GM23338 (cell line): ENCODE measurements at regions not wholly inside any gene's neighbourhood (a gene's known extent, or its start where the extent isn't known, plus 50 kb on each side); places are given as distances from the start of the nearest gene placed in this dataset.

Experiments used
- CREB1 ChIP-seq: fragments of 250-450 bp; sonication (Bioruptor Pico); IDR thresholded peaks from 2 replicates; pipeline ENCODE4 v1.5.0; 2020; ENCODE audit warnings: low read depth, mild to moderate bottlenecking, moderate library complexity
- EZH2 ChIP-seq: fragments of 200-600 bp; sonication (generic); IDR thresholded peaks from one replicate; pipeline ENCODE4 v1.8.0; 2017; ENCODE audit warnings: antibody characterized with exemption, mild to moderate bottlenecking, low read depth; ENCODE audit not compliant: unreplicated experiment
- EZH2phosphoT487 ChIP-seq: fragments of 200-600 bp; sonication (generic); IDR thresholded peaks from one replicate; pipeline ENCODE4 v1.8.1; 2018; ENCODE audit warnings: antibody characterized with exemption; ENCODE audit not compliant: unreplicated experiment
- JUNB ChIP-seq: IDR thresholded peaks from one replicate; pipeline ENCODE4 v1.6.1; 2016; ENCODE audit warnings: antibody characterized with exemption; ENCODE audit not compliant: unreplicated experiment
- NANOG ChIP-seq: IDR thresholded peaks from 2 replicates; pipeline ENCODE4 v1.6.1; 2016; ENCODE audit warnings: antibody characterized with exemption, borderline replicate concordance
- POLR2AphosphoS5 ChIP-seq: IDR thresholded peaks from 2 replicates; pipeline ENCODE4 v1.6.1; 2016; ENCODE audit warnings: antibody characterized with exemption, low read depth
- STAT1 ChIP-seq: IDR thresholded peaks from one replicate; pipeline ENCODE4 v1.6.1; 2016; ENCODE audit warnings: antibody characterized with exemption; ENCODE audit not compliant: unreplicated experiment
- ZNF114 ChIP-seq: fragments of 250-450 bp; sonication (Bioruptor Pico); IDR thresholded peaks from 2 replicates; pipeline ENCODE4 v1.5.0; 2020; ENCODE audit warnings: mild to moderate bottlenecking, moderate library complexity
- ZNF331 ChIP-seq: fragments of 250-450 bp; sonication (Bioruptor Pico); IDR thresholded peaks from 2 replicates; pipeline ENCODE4 v1.5.0; 2020; ENCODE audit warnings: low read depth, mild to moderate bottlenecking, moderate library complexity
- TF ChIP-seq, protein P1 (sequence below), 2 experiments: fragments of 200-600 bp in 1 of 2; sonication (generic) in 1 of 2; conservative IDR thresholded peaks; 2 replicates each; pipeline versions ENCODE4 v1.5.1 to v1.6.1; 2016 to 2017; ENCODE audit warnings: antibody characterized with exemption in 2 of 2, low read depth in 2 of 2, mild to moderate bottlenecking in 2 of 2, moderate library complexity in 1 of 2
- TF ChIP-seq, protein P2 (sequence below): IDR thresholded peaks from one replicate; pipeline ENCODE4 v1.6.1; 2018; ENCODE audit warnings: antibody characterized with exemption; ENCODE audit not compliant: unreplicated experiment
- TF ChIP-seq, protein P3 (sequence below): fragments of 250-450 bp; sonication (Bioruptor Pico); IDR thresholded peaks from 2 replicates; pipeline ENCODE4 v1.5.0; 2020; ENCODE audit warnings: mild to moderate bottlenecking, moderate library complexity
- TF ChIP-seq, protein P4 (sequence below): IDR thresholded peaks from 2 replicates; pipeline ENCODE4 v1.6.1; 2016; ENCODE audit warnings: antibody characterized with exemption

DNA sequence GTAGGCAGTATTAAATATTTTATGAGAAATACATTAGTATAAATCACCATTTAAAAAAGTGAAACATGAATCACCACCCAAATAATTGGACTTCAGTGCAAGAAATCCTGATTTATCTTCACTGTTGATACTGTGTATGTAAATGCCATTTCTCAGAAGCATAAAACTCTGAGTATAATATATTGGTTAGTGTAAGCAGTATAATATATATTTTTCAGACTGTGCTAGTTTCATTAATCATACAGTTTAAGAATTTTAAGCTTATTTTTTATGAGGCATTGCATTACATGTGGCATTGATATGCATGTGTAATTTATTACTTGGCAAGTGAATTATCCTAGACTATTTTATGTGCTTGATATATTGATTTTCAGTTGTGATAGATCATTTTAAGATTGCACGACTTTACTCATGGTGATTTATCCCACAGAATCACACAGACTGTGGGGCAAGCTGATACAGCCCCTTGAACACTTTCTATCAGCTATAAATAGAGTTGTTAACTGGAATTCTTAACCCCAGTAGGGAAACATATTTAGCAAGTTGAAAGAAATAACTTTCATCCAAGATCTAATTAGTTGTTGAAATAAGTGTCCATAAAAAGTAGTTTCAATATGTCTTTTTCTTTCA is 403.5 kb downstream of the RPL10L start:
- TF ChIP-seq, protein P1, sequence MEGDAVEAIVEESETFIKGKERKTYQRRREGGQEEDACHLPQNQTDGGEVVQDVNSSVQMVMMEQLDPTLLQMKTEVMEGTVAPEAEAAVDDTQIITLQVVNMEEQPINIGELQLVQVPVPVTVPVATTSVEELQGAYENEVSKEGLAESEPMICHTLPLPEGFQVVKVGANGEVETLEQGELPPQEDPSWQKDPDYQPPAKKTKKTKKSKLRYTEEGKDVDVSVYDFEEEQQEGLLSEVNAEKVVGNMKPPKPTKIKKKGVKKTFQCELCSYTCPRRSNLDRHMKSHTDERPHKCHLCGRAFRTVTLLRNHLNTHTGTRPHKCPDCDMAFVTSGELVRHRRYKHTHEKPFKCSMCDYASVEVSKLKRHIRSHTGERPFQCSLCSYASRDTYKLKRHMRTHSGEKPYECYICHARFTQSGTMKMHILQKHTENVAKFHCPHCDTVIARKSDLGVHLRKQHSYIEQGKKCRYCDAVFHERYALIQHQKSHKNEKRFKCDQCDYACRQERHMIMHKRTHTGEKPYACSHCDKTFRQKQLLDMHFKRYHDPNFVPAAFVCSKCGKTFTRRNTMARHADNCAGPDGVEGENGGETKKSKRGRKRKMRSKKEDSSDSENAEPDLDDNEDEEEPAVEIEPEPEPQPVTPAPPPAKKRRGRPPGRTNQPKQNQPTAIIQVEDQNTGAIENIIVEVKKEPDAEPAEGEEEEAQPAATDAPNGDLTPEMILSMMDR (conservative IDR thresholded peaks at IDR 0.05; ENCODE audit: low read depth in 2 of 2) = no peak
- TF ChIP-seq JUNB (no peak), POLR2AphosphoS5 (no peak), CREB1 (no peak), EZH2 (no peak), ZNF331 (CRISPR knock-in tag) (no peak), ZNF114 (CRISPR knock-in tag) (no peak), EZH2phosphoT487 (no peak), NANOG (no peak), STAT1 (no peak)
- TF ChIP-seq, protein P2, sequence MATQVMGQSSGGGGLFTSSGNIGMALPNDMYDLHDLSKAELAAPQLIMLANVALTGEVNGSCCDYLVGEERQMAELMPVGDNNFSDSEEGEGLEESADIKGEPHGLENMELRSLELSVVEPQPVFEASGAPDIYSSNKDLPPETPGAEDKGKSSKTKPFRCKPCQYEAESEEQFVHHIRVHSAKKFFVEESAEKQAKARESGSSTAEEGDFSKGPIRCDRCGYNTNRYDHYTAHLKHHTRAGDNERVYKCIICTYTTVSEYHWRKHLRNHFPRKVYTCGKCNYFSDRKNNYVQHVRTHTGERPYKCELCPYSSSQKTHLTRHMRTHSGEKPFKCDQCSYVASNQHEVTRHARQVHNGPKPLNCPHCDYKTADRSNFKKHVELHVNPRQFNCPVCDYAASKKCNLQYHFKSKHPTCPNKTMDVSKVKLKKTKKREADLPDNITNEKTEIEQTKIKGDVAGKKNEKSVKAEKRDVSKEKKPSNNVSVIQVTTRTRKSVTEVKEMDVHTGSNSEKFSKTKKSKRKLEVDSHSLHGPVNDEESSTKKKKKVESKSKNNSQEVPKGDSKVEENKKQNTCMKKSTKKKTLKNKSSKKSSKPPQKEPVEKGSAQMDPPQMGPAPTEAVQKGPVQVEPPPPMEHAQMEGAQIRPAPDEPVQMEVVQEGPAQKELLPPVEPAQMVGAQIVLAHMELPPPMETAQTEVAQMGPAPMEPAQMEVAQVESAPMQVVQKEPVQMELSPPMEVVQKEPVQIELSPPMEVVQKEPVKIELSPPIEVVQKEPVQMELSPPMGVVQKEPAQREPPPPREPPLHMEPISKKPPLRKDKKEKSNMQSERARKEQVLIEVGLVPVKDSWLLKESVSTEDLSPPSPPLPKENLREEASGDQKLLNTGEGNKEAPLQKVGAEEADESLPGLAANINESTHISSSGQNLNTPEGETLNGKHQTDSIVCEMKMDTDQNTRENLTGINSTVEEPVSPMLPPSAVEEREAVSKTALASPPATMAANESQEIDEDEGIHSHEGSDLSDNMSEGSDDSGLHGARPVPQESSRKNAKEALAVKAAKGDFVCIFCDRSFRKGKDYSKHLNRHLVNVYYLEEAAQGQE = no peak
- TF ChIP-seq, protein P3, sequence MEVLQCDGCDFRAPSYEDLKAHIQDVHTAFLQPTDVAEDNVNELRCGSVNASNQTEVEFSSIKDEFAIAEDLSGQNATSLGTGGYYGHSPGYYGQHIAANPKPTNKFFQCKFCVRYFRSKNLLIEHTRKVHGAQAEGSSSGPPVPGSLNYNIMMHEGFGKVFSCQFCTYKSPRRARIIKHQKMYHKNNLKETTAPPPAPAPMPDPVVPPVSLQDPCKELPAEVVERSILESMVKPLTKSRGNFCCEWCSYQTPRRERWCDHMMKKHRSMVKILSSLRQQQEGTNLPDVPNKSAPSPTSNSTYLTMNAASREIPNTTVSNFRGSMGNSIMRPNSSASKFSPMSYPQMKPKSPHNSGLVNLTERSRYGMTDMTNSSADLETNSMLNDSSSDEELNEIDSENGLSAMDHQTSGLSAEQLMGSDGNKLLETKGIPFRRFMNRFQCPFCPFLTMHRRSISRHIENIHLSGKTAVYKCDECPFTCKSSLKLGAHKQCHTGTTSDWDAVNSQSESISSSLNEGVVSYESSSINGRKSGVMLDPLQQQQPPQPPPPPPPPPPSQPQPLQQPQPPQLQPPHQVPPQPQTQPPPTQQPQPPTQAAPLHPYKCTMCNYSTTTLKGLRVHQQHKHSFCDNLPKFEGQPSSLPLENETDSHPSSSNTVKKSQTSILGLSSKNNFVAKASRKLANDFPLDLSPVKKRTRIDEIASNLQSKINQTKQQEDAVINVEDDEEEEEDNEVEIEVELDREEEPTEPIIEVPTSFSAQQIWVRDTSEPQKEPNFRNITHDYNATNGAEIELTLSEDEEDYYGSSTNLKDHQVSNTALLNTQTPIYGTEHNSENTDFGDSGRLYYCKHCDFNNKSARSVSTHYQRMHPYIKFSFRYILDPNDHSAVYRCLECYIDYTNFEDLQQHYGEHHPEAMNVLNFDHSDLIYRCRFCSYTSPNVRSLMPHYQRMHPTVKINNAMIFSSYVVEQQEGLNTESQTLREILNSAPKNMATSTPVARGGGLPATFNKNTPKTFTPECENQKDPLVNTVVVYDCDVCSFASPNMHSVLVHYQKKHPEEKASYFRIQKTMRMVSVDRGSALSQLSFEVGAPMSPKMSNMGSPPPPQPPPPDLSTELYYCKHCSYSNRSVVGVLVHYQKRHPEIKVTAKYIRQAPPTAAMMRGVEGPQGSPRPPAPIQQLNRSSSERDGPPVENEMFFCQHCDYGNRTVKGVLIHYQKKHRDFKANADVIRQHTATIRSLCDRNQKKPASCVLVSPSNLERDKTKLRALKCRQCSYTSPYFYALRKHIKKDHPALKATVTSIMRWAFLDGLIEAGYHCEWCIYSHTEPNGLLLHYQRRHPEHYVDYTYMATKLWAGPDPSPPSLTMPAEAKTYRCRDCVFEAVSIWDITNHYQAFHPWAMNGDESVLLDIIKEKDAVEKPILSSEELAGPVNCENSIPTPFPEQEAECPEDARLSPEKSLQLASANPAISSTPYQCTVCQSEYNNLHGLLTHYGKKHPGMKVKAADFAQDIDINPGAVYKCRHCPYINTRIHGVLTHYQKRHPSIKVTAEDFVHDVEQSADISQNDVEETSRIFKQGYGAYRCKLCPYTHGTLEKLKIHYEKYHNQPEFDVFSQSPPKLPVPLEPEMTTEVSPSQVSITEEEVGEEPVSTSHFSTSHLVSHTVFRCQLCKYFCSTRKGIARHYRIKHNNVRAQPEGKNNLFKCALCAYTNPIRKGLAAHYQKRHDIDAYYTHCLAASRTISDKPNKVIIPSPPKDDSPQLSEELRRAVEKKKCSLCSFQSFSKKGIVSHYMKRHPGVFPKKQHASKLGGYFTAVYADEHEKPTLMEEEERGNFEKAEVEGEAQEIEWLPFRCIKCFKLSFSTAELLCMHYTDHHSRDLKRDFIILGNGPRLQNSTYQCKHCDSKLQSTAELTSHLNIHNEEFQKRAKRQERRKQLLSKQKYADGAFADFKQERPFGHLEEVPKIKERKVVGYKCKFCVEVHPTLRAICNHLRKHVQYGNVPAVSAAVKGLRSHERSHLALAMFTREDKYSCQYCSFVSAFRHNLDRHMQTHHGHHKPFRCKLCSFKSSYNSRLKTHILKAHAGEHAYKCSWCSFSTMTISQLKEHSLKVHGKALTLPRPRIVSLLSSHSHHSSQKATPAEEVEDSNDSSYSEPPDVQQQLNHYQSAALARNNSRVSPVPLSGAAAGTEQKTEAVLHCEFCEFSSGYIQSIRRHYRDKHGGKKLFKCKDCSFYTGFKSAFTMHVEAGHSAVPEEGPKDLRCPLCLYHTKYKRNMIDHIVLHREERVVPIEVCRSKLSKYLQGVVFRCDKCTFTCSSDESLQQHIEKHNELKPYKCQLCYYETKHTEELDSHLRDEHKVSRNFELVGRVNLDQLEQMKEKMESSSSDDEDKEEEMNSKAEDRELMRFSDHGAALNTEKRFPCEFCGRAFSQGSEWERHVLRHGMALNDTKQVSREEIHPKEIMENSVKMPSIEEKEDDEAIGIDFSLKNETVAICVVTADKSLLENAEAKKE = no peak
- TF ChIP-seq, protein P4, sequence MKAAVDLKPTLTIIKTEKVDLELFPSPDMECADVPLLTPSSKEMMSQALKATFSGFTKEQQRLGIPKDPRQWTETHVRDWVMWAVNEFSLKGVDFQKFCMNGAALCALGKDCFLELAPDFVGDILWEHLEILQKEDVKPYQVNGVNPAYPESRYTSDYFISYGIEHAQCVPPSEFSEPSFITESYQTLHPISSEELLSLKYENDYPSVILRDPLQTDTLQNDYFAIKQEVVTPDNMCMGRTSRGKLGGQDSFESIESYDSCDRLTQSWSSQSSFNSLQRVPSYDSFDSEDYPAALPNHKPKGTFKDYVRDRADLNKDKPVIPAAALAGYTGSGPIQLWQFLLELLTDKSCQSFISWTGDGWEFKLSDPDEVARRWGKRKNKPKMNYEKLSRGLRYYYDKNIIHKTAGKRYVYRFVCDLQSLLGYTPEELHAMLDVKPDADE = no peak
